ENCODE measurements at regions not wholly inside any gene's neighbourhood (a gene's known extent, or its start where the extent isn't known, plus 50 kb on each side); places are given as distances from the start of the nearest gene placed in this dataset.

- Histone ChIP-seq H3K4me3 (ENCODE audit: low read depth, low read length) (no peak overlapping the region), H3K36me3 (ENCODE audit: control insufficient read depth, insufficient read depth, low read length) (no peaks in the 10 kb centered on the region), H3K27me3 (ENCODE audit: control insufficient read depth, insufficient read depth, low read length) (no peaks in the 10 kb centered on the region; the same call in 1 of the 2 replicates)
- POLR2A ChIA-PET, result no interaction called here
- no peak for TF ChIP-seq CTCF (IDR thresholded peaks at IDR 0.05; ENCODE audit: insufficient read depth, low read depth, low read length)
- CTCF ChIA-PET, result no interaction called here
- no peak for DNase-seq (ENCODE audit: low read depth)
These were observed 107.6 kb upstream of the ARHGEF3 start for GRCh38 chr3:56909349-56909748.

GRCh38 chr3:56908004-56908403 is 106.3 kb upstream of the ARHGEF3 start:
- no peak for TF ChIP-seq CTCF (IDR thresholded peaks at IDR 0.05; ENCODE audit: insufficient read depth, low read depth, low read length)
- ChIA-PET CTCF (interaction anchor here (0.7 kb wide), 1 partner anchor 16 kb away, joined by 3 read pairs; no protein-coding TSS in a partner anchor), POLR2A (no interaction called here)
- H3K36me3 ChIP-seq (ENCODE audit: control insufficient read depth, insufficient read depth, low read length), result no peaks in the 10 kb centered on the region
- DNase-seq (ENCODE audit: low read depth), result no peak
- H3K4me3 ChIP-seq (ENCODE audit: low read depth, low read length), result no peak overlapping the region
- H3K27me3 ChIP-seq (ENCODE audit: control insufficient read depth, insufficient read depth, low read length), result no peaks in the 10 kb centered on the region; the same call in 1 of the 2 replicates

- CTCF ChIA-PET, result no interaction called here
- no peak for TF ChIP-seq CTCF (IDR thresholded peaks at IDR 0.05; ENCODE audit: insufficient read depth, low read depth, low read length)
- no peaks in the 10 kb centered on the region; the same call in 1 of the 2 replicates for H3K27me3 ChIP-seq (ENCODE audit: control insufficient read depth, insufficient read depth, low read length)
- H3K36me3 ChIP-seq (ENCODE audit: control insufficient read depth, insufficient read depth, low read length), result no peaks in the 10 kb centered on the region
- POLR2A ChIA-PET, result no interaction called here
- no peak for DNase-seq (ENCODE audit: low read depth)
- H3K4me3 ChIP-seq (ENCODE audit: low read depth, low read length), result no peak overlapping the region
These were observed 102.9 kb upstream of the ARHGEF3 start for GRCh38 chr3:56904552-56905215.

- POLR2A ChIA-PET, result interaction anchor here (0.6 kb wide), 1 partner anchor 22 kb away, joined by 3 read pairs; no protein-coding TSS in a partner anchor
- Histone ChIP-seq H3K36me3 (ENCODE audit: control insufficient read depth, insufficient read depth, low read length) (no peaks in the 10 kb centered on the region), H3K4me3 (ENCODE audit: low read depth, low read length) (no peak overlapping the region), H3K27me3 (ENCODE audit: control insufficient read depth, insufficient read depth, low read length) (no peaks in the 10 kb centered on the region)
- no peak for DNase-seq (ENCODE audit: low read depth)
- CTCF ChIA-PET, result no interaction called here
- TF ChIP-seq CTCF (IDR thresholded peaks at IDR 0.05; ENCODE audit: insufficient read depth, low read depth, low read length), result no peak
These were observed 101.6 kb upstream of the ARHGEF3 start for GRCh38 chr3:56903231-56903782.

GRCh38 chr3:56902468-56903160 is 100.9 kb upstream of the ARHGEF3 start:
- Histone ChIP-seq H3K36me3 (ENCODE audit: control insufficient read depth, insufficient read depth, low read length) (no peaks in the 10 kb centered on the region), H3K4me3 (ENCODE audit: low read depth, low read length) (no peak overlapping the region), H3K27me3 (ENCODE audit: control insufficient read depth, insufficient read depth, low read length) (no peaks in the 10 kb centered on the region)
- ChIA-PET POLR2A (no interaction called here), CTCF (interaction anchor here (0.6 kb wide), 1 partner anchor 38 kb away, joined by 3 read pairs; no protein-coding TSS in a partner anchor)
- no peak for TF ChIP-seq CTCF (IDR thresholded peaks at IDR 0.05; ENCODE audit: insufficient read depth, low read depth, low read length)
- DNase-seq (ENCODE audit: low read depth), result no peak
